ENCODE measurements at regions not wholly inside any gene's neighbourhood (a gene's known extent, or its start where the extent isn't known, plus 50 kb on each side); places are given as distances from the start of the nearest gene placed in this dataset.
"Not testable (repeated sequence)": the region's sequence is repeated elsewhere in the genome, so short reads cannot be mapped to it uniquely, and the experiment has no call there.

GRCh38 chr9:67708109-67708508, 150.6 kb upstream of the ANKRD20A1 start:
- not testable (repeated sequence) for H3K27me3 Mint-ChIP-seq (ENCODE audit: low read depth, unreplicated experiment); H3K4me1 Mint-ChIP-seq (ENCODE audit: low read depth, unreplicated experiment); H4K20me1 ChIP-seq (ENCODE audit: insufficient read depth, low read length); H3K9me3 Mint-ChIP-seq (ENCODE audit: unreplicated experiment); H3K4me2 ChIP-seq (ENCODE audit: low read length); H3K27me3 ChIP-seq (ENCODE audit: insufficient read depth, low read length); FAIRE-seq; H3K4me3 Mint-ChIP-seq (ENCODE audit: unreplicated experiment); H3K36me3 ChIP-seq (ENCODE audit: insufficient read depth, low read length); H3K9me3 ChIP-seq (ENCODE audit: insufficient read depth, low read depth, low read length); DNase-seq (ENCODE audit: low read depth); H3K36me3 Mint-ChIP-seq (ENCODE audit: low read depth, unreplicated experiment); H3K79me2 ChIP-seq (ENCODE audit: insufficient read depth, low read length); H3K9ac ChIP-seq (ENCODE audit: low read length); H3K4me1 ChIP-seq (ENCODE audit: insufficient read depth, low read length); H3K4me3 ChIP-seq (ENCODE audit: insufficient read depth, low read depth, low read length); H3K27ac ChIP-seq (ENCODE audit: low read depth, low read length); H2AFZ ChIP-seq (ENCODE audit: low read depth, low read length); H3K27ac Mint-ChIP-seq (ENCODE audit: unreplicated experiment)

DNA sequence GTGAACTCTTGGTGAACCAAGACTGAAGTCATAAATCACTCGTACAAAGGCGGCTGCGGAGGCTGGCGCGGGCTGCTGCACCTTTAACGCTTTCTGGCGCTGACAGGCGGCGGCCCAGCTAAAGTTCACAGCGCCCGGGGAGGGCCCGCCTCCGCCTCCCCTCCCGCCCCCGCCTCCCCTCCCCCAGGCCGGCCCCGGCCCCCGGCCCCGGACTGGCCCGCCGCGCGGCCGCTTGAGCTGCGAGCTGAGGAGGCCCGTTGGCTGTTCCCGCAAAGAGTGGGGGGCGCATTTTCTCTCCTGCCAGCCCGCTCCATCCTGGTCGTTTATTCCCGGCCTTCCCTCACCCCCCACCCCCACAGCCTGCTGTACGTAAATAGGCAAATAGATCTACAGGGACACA, 147.3 kb upstream of the ANKRD20A1 start:
- not testable (repeated sequence) for H3K9me3 ChIP-seq (ENCODE audit: insufficient read depth, low read depth, low read length); H3K4me1 Mint-ChIP-seq (ENCODE audit: low read depth, unreplicated experiment); H3K36me3 ChIP-seq (ENCODE audit: insufficient read depth, low read length); H3K27ac ChIP-seq (ENCODE audit: low read depth, low read length); H3K4me2 ChIP-seq (ENCODE audit: low read length); H3K9me3 Mint-ChIP-seq (ENCODE audit: unreplicated experiment); H3K9ac ChIP-seq (ENCODE audit: low read length); H3K4me3 ChIP-seq (ENCODE audit: insufficient read depth, low read depth, low read length); H3K27ac Mint-ChIP-seq (ENCODE audit: unreplicated experiment); H3K79me2 ChIP-seq (ENCODE audit: insufficient read depth, low read length); DNase-seq (ENCODE audit: low read depth); H3K36me3 Mint-ChIP-seq (ENCODE audit: low read depth, unreplicated experiment); H3K27me3 ChIP-seq (ENCODE audit: insufficient read depth, low read length); FAIRE-seq; H2AFZ ChIP-seq (ENCODE audit: low read depth, low read length); H3K4me3 Mint-ChIP-seq (ENCODE audit: unreplicated experiment); H4K20me1 ChIP-seq (ENCODE audit: insufficient read depth, low read length); H3K4me1 ChIP-seq (ENCODE audit: insufficient read depth, low read length); H3K27me3 Mint-ChIP-seq (ENCODE audit: low read depth, unreplicated experiment)

GRCh38 chr9:67711931-67712330, 146.8 kb upstream of the ANKRD20A1 start:
- not testable (repeated sequence) for H3K9me3 Mint-ChIP-seq (ENCODE audit: unreplicated experiment); H3K27me3 Mint-ChIP-seq (ENCODE audit: low read depth, unreplicated experiment); H3K4me3 ChIP-seq (ENCODE audit: insufficient read depth, low read depth, low read length); H3K4me1 ChIP-seq (ENCODE audit: insufficient read depth, low read length); H4K20me1 ChIP-seq (ENCODE audit: insufficient read depth, low read length); FAIRE-seq; H2AFZ ChIP-seq (ENCODE audit: low read depth, low read length); H3K79me2 ChIP-seq (ENCODE audit: insufficient read depth, low read length); H3K36me3 Mint-ChIP-seq (ENCODE audit: low read depth, unreplicated experiment); H3K36me3 ChIP-seq (ENCODE audit: insufficient read depth, low read length); H3K27me3 ChIP-seq (ENCODE audit: insufficient read depth, low read length); H3K9me3 ChIP-seq (ENCODE audit: insufficient read depth, low read depth, low read length); H3K9ac ChIP-seq (ENCODE audit: low read length); H3K4me1 Mint-ChIP-seq (ENCODE audit: low read depth, unreplicated experiment); H3K4me3 Mint-ChIP-seq (ENCODE audit: unreplicated experiment); H3K27ac ChIP-seq (ENCODE audit: low read depth, low read length); DNase-seq (ENCODE audit: low read depth); H3K27ac Mint-ChIP-seq (ENCODE audit: unreplicated experiment)
- peak overlapping the region; percentile 33 for H3K4me2 ChIP-seq (ENCODE audit: low read length)

DNA sequence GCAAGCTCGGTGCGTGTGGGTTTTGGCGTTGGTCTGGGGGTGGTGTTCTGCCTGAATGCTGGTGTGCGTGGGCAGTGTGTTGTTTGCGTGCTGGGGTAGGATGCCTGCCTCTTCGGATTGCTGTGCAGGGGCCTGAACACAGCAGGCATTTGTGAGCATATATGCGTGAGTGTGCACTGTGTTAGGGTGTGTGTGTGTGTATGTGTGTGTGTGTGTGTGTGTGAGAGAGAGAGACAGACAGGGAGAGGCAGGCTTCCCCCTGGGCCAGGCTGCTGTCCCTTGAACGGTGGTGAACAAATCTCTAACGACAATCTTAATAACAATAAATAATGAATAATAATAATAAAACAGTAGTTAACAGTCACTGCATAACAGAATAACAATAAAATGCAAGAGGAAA, 145.8 kb upstream of the ANKRD20A1 start:
- H3K36me3 Mint-ChIP-seq (ENCODE audit: low read depth, unreplicated experiment); FAIRE-seq: not testable (repeated sequence)

GRCh38 chr9:67717830-67718388, 140.8 kb upstream of the ANKRD20A1 start:
- H3K4me3 ChIP-seq (ENCODE audit: insufficient read depth, low read depth, low read length); H3K9me3 ChIP-seq (ENCODE audit: insufficient read depth, low read depth, low read length); H3K27me3 Mint-ChIP-seq (ENCODE audit: low read depth, unreplicated experiment); H3K4me3 Mint-ChIP-seq (ENCODE audit: unreplicated experiment); FAIRE-seq; H4K20me1 ChIP-seq (ENCODE audit: insufficient read depth, low read length); H3K36me3 ChIP-seq (ENCODE audit: insufficient read depth, low read length); H3K27me3 ChIP-seq (ENCODE audit: insufficient read depth, low read length); H3K27ac ChIP-seq (ENCODE audit: low read depth, low read length); DNase-seq (ENCODE audit: low read depth); H3K4me1 Mint-ChIP-seq (ENCODE audit: low read depth, unreplicated experiment); H3K9ac ChIP-seq (ENCODE audit: low read length); H3K79me2 ChIP-seq (ENCODE audit: insufficient read depth, low read length); H3K36me3 Mint-ChIP-seq (ENCODE audit: low read depth, unreplicated experiment); H3K4me1 ChIP-seq (ENCODE audit: insufficient read depth, low read length); H3K27ac Mint-ChIP-seq (ENCODE audit: unreplicated experiment); H3K9me3 Mint-ChIP-seq (ENCODE audit: unreplicated experiment); H2AFZ ChIP-seq (ENCODE audit: low read depth, low read length); H3K4me2 ChIP-seq (ENCODE audit: low read length): not testable (repeated sequence)

More for the DNA sequence above, 145.8 kb upstream of the ANKRD20A1 start:
- not testable (repeated sequence) for H3K4me3 ChIP-seq (ENCODE audit: insufficient read depth, low read depth, low read length); H3K36me3 ChIP-seq (ENCODE audit: insufficient read depth, low read length); H3K4me2 ChIP-seq (ENCODE audit: low read length); H2AFZ ChIP-seq (ENCODE audit: low read depth, low read length); H3K4me3 Mint-ChIP-seq (ENCODE audit: unreplicated experiment); H3K27ac ChIP-seq (ENCODE audit: low read depth, low read length); H3K9me3 ChIP-seq (ENCODE audit: insufficient read depth, low read depth, low read length); DNase-seq (ENCODE audit: low read depth); H3K4me1 ChIP-seq (ENCODE audit: insufficient read depth, low read length); H3K79me2 ChIP-seq (ENCODE audit: insufficient read depth, low read length); H4K20me1 ChIP-seq (ENCODE audit: insufficient read depth, low read length); H3K27me3 Mint-ChIP-seq (ENCODE audit: low read depth, unreplicated experiment); H3K27ac Mint-ChIP-seq (ENCODE audit: unreplicated experiment); H3K4me1 Mint-ChIP-seq (ENCODE audit: low read depth, unreplicated experiment); H3K27me3 ChIP-seq (ENCODE audit: insufficient read depth, low read length); H3K9me3 Mint-ChIP-seq (ENCODE audit: unreplicated experiment); H3K9ac ChIP-seq (ENCODE audit: low read length)

GRCh38 chr9:67720491-67720890, 138.2 kb upstream of the ANKRD20A1 start:
- not testable (repeated sequence) for H3K27me3 Mint-ChIP-seq (ENCODE audit: low read depth, unreplicated experiment); H3K4me1 ChIP-seq (ENCODE audit: insufficient read depth, low read length); H2AFZ ChIP-seq (ENCODE audit: low read depth, low read length); H3K36me3 Mint-ChIP-seq (ENCODE audit: low read depth, unreplicated experiment); H3K4me3 ChIP-seq (ENCODE audit: insufficient read depth, low read depth, low read length); DNase-seq (ENCODE audit: low read depth); H3K79me2 ChIP-seq (ENCODE audit: insufficient read depth, low read length); H4K20me1 ChIP-seq (ENCODE audit: insufficient read depth, low read length); H3K27ac Mint-ChIP-seq (ENCODE audit: unreplicated experiment); H3K4me3 Mint-ChIP-seq (ENCODE audit: unreplicated experiment); H3K9me3 Mint-ChIP-seq (ENCODE audit: unreplicated experiment); H3K4me1 Mint-ChIP-seq (ENCODE audit: low read depth, unreplicated experiment); H3K9ac ChIP-seq (ENCODE audit: low read length); H3K36me3 ChIP-seq (ENCODE audit: insufficient read depth, low read length); FAIRE-seq; H3K27ac ChIP-seq (ENCODE audit: low read depth, low read length); H3K9me3 ChIP-seq (ENCODE audit: insufficient read depth, low read depth, low read length); H3K4me2 ChIP-seq (ENCODE audit: low read length); H3K27me3 ChIP-seq (ENCODE audit: insufficient read depth, low read length)
